A549 (cell line): ENCODE measurements at regions not wholly inside any gene's neighbourhood (a gene's known extent, or its start where the extent isn't known, plus 50 kb on each side); places are given as distances from the start of the nearest gene placed in this dataset.

Experiments
- ATAC-seq, 2 experiments: fragments of 200-7000 bp in 1 of 2; fragments of >200 bp in 1 of 2; cut with Nextera tagmentation in 1 of 2; cut with Tn5 transposase in 1 of 2; 3 replicates each; pipeline versions ENCODE4 v1.8.0 to v1.9.1; 2018 to 2020; ENCODE audit warnings: mild to moderate bottlenecking in 1 of 2, moderate library complexity in 1 of 2
- CTCF ChIA-PET: fragments of 300-600 bp; sonication (Branson Sonifier 250); formaldehyde crosslinking; extraction: SDS; loops from one replicate; lab custom pipeline; 2021; ENCODE audit warnings: antibody characterized with exemption, inconsistent platforms; lab: Yijun Ruan, JAX
- POLR2A ChIA-PET: fragments of 350-600 bp; formaldehyde crosslinking; extraction: SDS; loops from one replicate; lab custom pipeline; 2021; ENCODE audit warnings: antibody characterized with exemption, inconsistent platforms; lab: Yijun Ruan, JAX
- DNase-seq, 2 experiments: peaks; one replicate each; pipeline versions ENCODE4 v3.0.0 to v3.0.0-alpha.2; 2011 to 2016; ENCODE audit warnings: low read depth in 1 of 2, low spot score in 1 of 2
- FAIRE-seq: peaks from 2 replicates; lab custom pipeline; 2011; peaks lifted over from hg19 to GRCh38; lab: Jason Lieb, UNC
- H3K27ac ChIP-seq, 2 experiments: fragments of >200 bp; sonication (Bioruptor Twin); formaldehyde crosslinking; 3 replicates each; pipeline ENCODE4 v1.5.1; 2016 to 2017
- H3K4me1 ChIP-seq: fragments of >200 bp; sonication (Bioruptor Twin); formaldehyde crosslinking; 3 replicates; pipeline ENCODE4 v1.6.1; 2016
- H3K4me2 ChIP-seq: fragments of >200 bp; sonication (Bioruptor Twin); formaldehyde crosslinking; 3 replicates; pipeline ENCODE4 v1.6.1; 2016
- H3K4me3 ChIP-seq: fragments of >200 bp; sonication (Bioruptor Twin); formaldehyde crosslinking; 3 replicates; pipeline ENCODE4 v1.5.1; 2016
- H3K9me3 ChIP-seq: fragments of >200 bp; sonication (Bioruptor Twin); formaldehyde crosslinking; 3 replicates; pipeline ENCODE4 v1.6.1; 2016
- CBX2 ChIP-seq: fragments of 200-600 bp; sonication (generic); IDR thresholded peaks from 2 replicates; pipeline ENCODE4 v1.6.1; 2016; ENCODE audit warnings: low read depth, mild to moderate bottlenecking, borderline replicate concordance
- CBX8 ChIP-seq: fragments of 200-600 bp; sonication (generic); IDR thresholded peaks from 2 replicates; pipeline ENCODE4 v1.6.1; 2016
- CEBPB ChIP-seq, 2 experiments: fragments of >200 bp in 1 of 2; sonication (Bioruptor Twin) in 1 of 2; formaldehyde crosslinking in 1 of 2; IDR thresholded peaks; 2 replicates each; pipeline ENCODE4 v1.6.1; 2012 to 2016
- CHD4 ChIP-seq: fragments of 200-600 bp; sonication (generic); IDR thresholded peaks from 2 replicates; pipeline ENCODE4 v1.6.1; 2016; ENCODE audit warnings: antibody characterized with exemption, mild to moderate bottlenecking, borderline replicate concordance
- CTCF ChIP-seq: fragments of >200 bp; sonication (Bioruptor Twin); formaldehyde crosslinking; IDR thresholded peaks from 3 replicates; pipeline ENCODE4 v1.5.1; 2016
- EHMT2 ChIP-seq: fragments of 200-600 bp; sonication (generic); IDR thresholded peaks from 2 replicates; pipeline ENCODE4 v1.6.1; 2016; ENCODE audit warnings: antibody characterized with exemption, low read depth, mild to moderate bottlenecking, moderate library complexity
- ELK1 ChIP-seq: fragments of 150-350 bp; IDR thresholded peaks from 2 replicates; pipeline ENCODE4 v1.6.1; 2014; ENCODE audit warnings: low read depth, mild to moderate bottlenecking, low read length
- FOSB ChIP-seq: fragments of 250-450 bp; sonication (Bioruptor Pico); IDR thresholded peaks from 2 replicates; pipeline ENCODE4 v1.5.0; 2020; ENCODE audit warnings: mild to moderate bottlenecking, moderate library complexity
- FOSL2 ChIP-seq, 2 experiments: fragments of 450-650 bp in 1 of 2; fragments of >200 bp in 1 of 2; sonication (Bioruptor Twin) in 1 of 2; formaldehyde crosslinking; IDR thresholded peaks; 2 replicates each; pipeline versions ENCODE4 v1.5.0 to v1.6.1; 2016 to 2020; ENCODE audit warnings: mild to moderate bottlenecking in 1 of 2, moderate library complexity in 1 of 2
- HDAC2 ChIP-seq: fragments of 200-600 bp; sonication (generic); IDR thresholded peaks from 2 replicates; pipeline ENCODE4 v1.6.1; 2016
- HEYL ChIP-seq: fragments of 250-450 bp; sonication (Bioruptor Pico); IDR thresholded peaks from 2 replicates; pipeline ENCODE4 v1.8.0; 2021; ENCODE audit warnings: mild to moderate bottlenecking, moderate library complexity
- HMGXB4 ChIP-seq: fragments of 250-450 bp; sonication (Bioruptor Pico); IDR thresholded peaks from 2 replicates; pipeline ENCODE4 v1.5.0; 2021; ENCODE audit warnings: mild to moderate bottlenecking, moderate library complexity, borderline replicate concordance
- HOXB5 ChIP-seq: fragments of 250-450 bp; sonication (Bioruptor Pico); IDR thresholded peaks from 2 replicates; pipeline ENCODE4 v1.5.0; 2020; ENCODE audit warnings: mild to moderate bottlenecking, moderate library complexity
- JUN ChIP-seq, 2 experiments: fragments of >200 bp; sonication (Bioruptor Twin); formaldehyde crosslinking; IDR thresholded peaks; 2 replicates in 1 of 2; 3 replicates in 1 of 2; pipeline ENCODE4 v1.6.1; 2016 to 2017
- JUNB ChIP-seq: fragments of >200 bp; sonication (Bioruptor Twin); formaldehyde crosslinking; IDR thresholded peaks from 2 replicates; pipeline ENCODE4 v1.6.1; 2016
- KDM1A ChIP-seq: fragments of 200-600 bp; sonication (generic); IDR thresholded peaks from 2 replicates; pipeline ENCODE4 v1.6.1; 2016; ENCODE audit warnings: low read depth, mild to moderate bottlenecking
- MAFK ChIP-seq: fragments of 450-650 bp; IDR thresholded peaks from 2 replicates; pipeline ENCODE4 v1.6.1; 2014; ENCODE audit not compliant: partially characterized antibody
- MAX ChIP-seq: IDR thresholded peaks from 2 replicates; pipeline ENCODE4 v1.6.1; 2012
- MAZ ChIP-seq: fragments of 150-350 bp; IDR thresholded peaks from 2 replicates; pipeline ENCODE4 v1.6.1; 2014; ENCODE audit warnings: antibody characterized with exemption, low read depth, low read length, borderline replicate concordance
- NPAS2 ChIP-seq: fragments of 250-450 bp; sonication (Bioruptor Pico); IDR thresholded peaks from 2 replicates; pipeline ENCODE4 v1.8.0; 2022; ENCODE audit warnings: mild to moderate bottlenecking, moderate library complexity, borderline replicate concordance
- RARB ChIP-seq: fragments of 250-450 bp; sonication (Bioruptor Pico); IDR thresholded peaks from 2 replicates; pipeline ENCODE4 v1.8.0; 2021; ENCODE audit warnings: mild to moderate bottlenecking, moderate library complexity
- RCOR1 ChIP-seq: fragments of 150-350 bp; IDR thresholded peaks from 2 replicates; pipeline ENCODE4 v1.6.1; 2014; ENCODE audit warnings: antibody characterized with exemption, low read length, low read depth
- SREBF2 ChIP-seq: fragments of 450-650 bp; IDR thresholded peaks from 2 replicates; pipeline ENCODE4 v1.6.1; 2014; ENCODE audit warnings: mild to moderate bottlenecking, moderate library complexity
- TP53 ChIP-seq: fragments of 250-450 bp; sonication (Bioruptor Pico); IDR thresholded peaks from 2 replicates; pipeline ENCODE4 v1.5.0; 2021; ENCODE audit warnings: mild to moderate bottlenecking, moderate library complexity
- ZFP36 ChIP-seq: fragments of 450-650 bp; IDR thresholded peaks from 2 replicates; pipeline ENCODE4 v1.6.1; 2014; ENCODE audit warnings: borderline replicate concordance; ENCODE audit not compliant: partially characterized antibody
- WGBS: methylation state at CpG from one replicate; pipeline ENCODE4 v1.1.6; 2017; ENCODE audit errors: missing lambda C conversion rate; 5-methylcytosine and 5-hydroxymethylcytosine counted together
- TF ChIP-seq, protein P1 (sequence below): fragments of 200-600 bp; sonication (generic); IDR thresholded peaks from 2 replicates; pipeline ENCODE4 v1.6.1; 2016; ENCODE audit warnings: antibody characterized with exemption, mild to moderate bottlenecking, moderate library complexity
- TF ChIP-seq, protein P2 (sequence below): fragments of >200 bp; sonication (Bioruptor Twin); formaldehyde crosslinking; IDR thresholded peaks from 2 replicates; pipeline ENCODE4 v1.6.1; 2016
- TF ChIP-seq, protein P3 (sequence below): fragments of 250-450 bp; sonication (Bioruptor Pico); IDR thresholded peaks from 2 replicates; pipeline ENCODE4 v1.5.0; 2020; ENCODE audit warnings: low read depth, mild to moderate bottlenecking, moderate library complexity

DNA sequence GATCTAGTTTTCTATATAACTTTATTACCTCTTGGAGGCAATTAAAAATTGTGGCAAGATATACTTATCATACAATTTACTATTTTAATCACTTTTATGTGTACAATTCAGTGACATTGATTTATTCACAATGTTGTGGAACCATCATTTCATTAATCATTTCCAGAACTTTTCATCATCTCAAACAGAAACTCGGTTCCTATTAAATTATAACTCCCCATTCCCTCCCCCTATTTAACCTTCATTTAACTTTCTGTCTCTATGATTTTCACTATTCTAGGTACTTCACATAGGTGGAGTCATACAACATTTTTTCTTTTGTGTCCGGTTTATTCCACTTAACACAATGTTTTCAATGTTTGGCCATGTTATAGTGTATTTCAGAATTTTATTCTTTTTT is 252.8 kb downstream of the REEP3 start:
- Histone ChIP-seq H3K9me3 (no peaks in the 10 kb centered on the region), H3K4me2 (no peak overlapping the region)
- CTCF ChIA-PET: interaction anchor here (3.2 kb wide), 1 partner anchor 54 kb away, joined by 10 read pairs; no protein-coding TSS in a partner anchor
- no peak for ATAC-seq
- TF ChIP-seq CTCF (no peak), KDM1A (no peak), ZFP36 (no peak), HEYL (CRISPR knock-in tag) (no peak), CBX8 (no peak), HDAC2 (no peak), NPAS2 (no peak), CHD4 (no peak), FOSB (no peak), JUNB (no peak), RCOR1 (no peak), HOXB5 (CRISPR knock-in tag) (no peak), TP53 (CRISPR knock-in tag) (no peak), MAZ (no peak)
- TF ChIP-seq, protein P1, sequence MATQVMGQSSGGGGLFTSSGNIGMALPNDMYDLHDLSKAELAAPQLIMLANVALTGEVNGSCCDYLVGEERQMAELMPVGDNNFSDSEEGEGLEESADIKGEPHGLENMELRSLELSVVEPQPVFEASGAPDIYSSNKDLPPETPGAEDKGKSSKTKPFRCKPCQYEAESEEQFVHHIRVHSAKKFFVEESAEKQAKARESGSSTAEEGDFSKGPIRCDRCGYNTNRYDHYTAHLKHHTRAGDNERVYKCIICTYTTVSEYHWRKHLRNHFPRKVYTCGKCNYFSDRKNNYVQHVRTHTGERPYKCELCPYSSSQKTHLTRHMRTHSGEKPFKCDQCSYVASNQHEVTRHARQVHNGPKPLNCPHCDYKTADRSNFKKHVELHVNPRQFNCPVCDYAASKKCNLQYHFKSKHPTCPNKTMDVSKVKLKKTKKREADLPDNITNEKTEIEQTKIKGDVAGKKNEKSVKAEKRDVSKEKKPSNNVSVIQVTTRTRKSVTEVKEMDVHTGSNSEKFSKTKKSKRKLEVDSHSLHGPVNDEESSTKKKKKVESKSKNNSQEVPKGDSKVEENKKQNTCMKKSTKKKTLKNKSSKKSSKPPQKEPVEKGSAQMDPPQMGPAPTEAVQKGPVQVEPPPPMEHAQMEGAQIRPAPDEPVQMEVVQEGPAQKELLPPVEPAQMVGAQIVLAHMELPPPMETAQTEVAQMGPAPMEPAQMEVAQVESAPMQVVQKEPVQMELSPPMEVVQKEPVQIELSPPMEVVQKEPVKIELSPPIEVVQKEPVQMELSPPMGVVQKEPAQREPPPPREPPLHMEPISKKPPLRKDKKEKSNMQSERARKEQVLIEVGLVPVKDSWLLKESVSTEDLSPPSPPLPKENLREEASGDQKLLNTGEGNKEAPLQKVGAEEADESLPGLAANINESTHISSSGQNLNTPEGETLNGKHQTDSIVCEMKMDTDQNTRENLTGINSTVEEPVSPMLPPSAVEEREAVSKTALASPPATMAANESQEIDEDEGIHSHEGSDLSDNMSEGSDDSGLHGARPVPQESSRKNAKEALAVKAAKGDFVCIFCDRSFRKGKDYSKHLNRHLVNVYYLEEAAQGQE: no peak
- TF ChIP-seq, protein P2, sequence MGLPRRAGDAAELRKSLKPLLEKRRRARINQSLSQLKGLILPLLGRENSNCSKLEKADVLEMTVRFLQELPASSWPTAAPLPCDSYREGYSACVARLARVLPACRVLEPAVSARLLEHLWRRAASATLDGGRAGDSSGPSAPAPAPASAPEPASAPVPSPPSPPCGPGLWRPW: no peak
- TF ChIP-seq, protein P3, sequence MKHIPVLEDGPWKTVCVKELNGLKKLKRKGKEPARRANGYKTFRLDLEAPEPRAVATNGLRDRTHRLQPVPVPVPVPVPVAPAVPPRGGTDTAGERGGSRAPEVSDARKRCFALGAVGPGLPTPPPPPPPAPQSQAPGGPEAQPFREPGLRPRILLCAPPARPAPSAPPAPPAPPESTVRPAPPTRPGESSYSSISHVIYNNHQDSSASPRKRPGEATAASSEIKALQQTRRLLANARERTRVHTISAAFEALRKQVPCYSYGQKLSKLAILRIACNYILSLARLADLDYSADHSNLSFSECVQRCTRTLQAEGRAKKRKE: no peak
- TF ChIP-seq, all 56 proteins: peak for 0
- POLR2A ChIA-PET: no interaction called here
- no peaks in the 10 kb centered on the region for H3K4me1 ChIP-seq
- DNase-seq (no peak), FAIRE-seq (no peak)
- no peak overlapping the region for H3K4me3 ChIP-seq
- WGBS: 20% methylated on average over 2 of the region's 2 CpGs
- H3K27ac ChIP-seq: no peak overlapping the region

DNA sequence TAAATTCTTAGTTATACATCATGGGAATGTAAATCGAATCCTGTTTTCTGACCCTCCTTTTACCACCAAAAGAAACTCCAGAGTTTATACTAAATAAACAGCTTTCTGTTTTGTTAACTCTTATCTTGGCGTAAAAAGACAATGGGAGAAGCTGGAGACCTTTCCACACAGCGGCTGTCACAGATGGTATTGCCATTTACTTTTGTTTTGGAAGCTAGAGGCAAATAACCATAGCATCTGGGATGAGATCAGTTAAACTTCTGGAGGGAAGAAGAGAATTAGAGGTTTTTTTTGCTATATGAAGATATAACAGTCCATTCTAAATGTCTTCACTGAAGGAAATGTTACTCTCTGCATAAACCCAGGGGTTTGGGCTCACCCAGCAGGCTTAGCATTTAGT is 258.9 kb downstream of the REEP3 start:
- POLR2A ChIA-PET: no interaction called here
- Histone ChIP-seq H3K9me3 (no peaks in the 10 kb centered on the region), H3K4me3 (no peak overlapping the region), H3K27ac (no peak overlapping the region), H3K4me1 (no peaks in the 10 kb centered on the region), H3K4me2 (no peak overlapping the region)
- DNase-seq (no peak), FAIRE-seq (no peak), ATAC-seq (no peak)
- no peak for TF ChIP-seq MAFK
- no peak for TF ChIP-seq HMGXB4 (CRISPR knock-in tag)
- no peak for TF ChIP-seq CBX2
- TF ChIP-seq, protein P3: no peak
- TF ChIP-seq RARB (CRISPR knock-in tag): no peak
- TF ChIP-seq EHMT2: no peak
- TF ChIP-seq FOSL2 (IDR thresholded peaks at IDR 0.05): no peak
- TF ChIP-seq FOSL2 (CRISPR knock-in tag; IDR thresholded peaks at IDR 0.05): no peak
- TF ChIP-seq MAX: no peak
- TF ChIP-seq SREBF2: no peak
- TF ChIP-seq JUN (IDR thresholded peaks at IDR 0.05): no peak
- TF ChIP-seq NPAS2: no peak
- no peak for TF ChIP-seq CEBPB (IDR thresholded peaks at IDR 0.05)
- TF ChIP-seq ELK1: no peak
- 24% methylated on average over 3 of the region's 3 CpGs for WGBS
- CTCF ChIA-PET: no interaction called here
